MCF 10A (cell line): ENCODE measurements at regions not wholly inside any gene's neighbourhood (a gene's known extent, or its start where the extent isn't known, plus 50 kb on each side); places are given as distances from the start of the nearest gene placed in this dataset.

Experiments
- BruUV-seq: library from RNA; stranded (reverse); fragments of 400-500 nt; replicated peaks from 2 replicates; lab custom pipeline; 2021; lab: Mats Ljungman, UMichigan
- CTCF ChIA-PET: fragments of 300-600 bp; sonication (Branson Sonifier 250); formaldehyde crosslinking; extraction: SDS; loops from one replicate; lab custom pipeline; 2021; ENCODE audit warnings: antibody characterized with exemption, inconsistent platforms; lab: Yijun Ruan, JAX
- POLR2A ChIA-PET: fragments of 300-600, 350-650 bp; sonication (Branson Sonifier 250); formaldehyde crosslinking; extraction: SDS; loops from one replicate; lab custom pipeline; 2020; ENCODE audit warnings: antibody characterized with exemption, inconsistent platforms; lab: Yijun Ruan, JAX
- DNase-seq: peaks from one replicate; pipeline ENCODE4 v3.0.0-alpha.2; 2018; ENCODE audit not compliant: unreplicated experiment
- H3K27ac Mint-ChIP-seq: one replicate; pipeline ENCODE4 v1.8.0; 2022; ENCODE audit warnings: mild to moderate bottlenecking, low read depth, mixed read lengths; ENCODE audit not compliant: unreplicated experiment
- H3K27me3 Mint-ChIP-seq: one replicate; pipeline ENCODE4 v1.8.0; 2022; ENCODE audit warnings: mixed read lengths; ENCODE audit not compliant: insufficient read depth, unreplicated experiment
- H3K36me3 Mint-ChIP-seq: one replicate; pipeline ENCODE4 v1.8.0; 2022; ENCODE audit warnings: mild to moderate bottlenecking, moderate library complexity, mixed read lengths; ENCODE audit not compliant: insufficient read depth, unreplicated experiment
- H3K4me1 Mint-ChIP-seq: one replicate; pipeline ENCODE4 v1.8.0; 2022; ENCODE audit warnings: mixed read lengths; ENCODE audit not compliant: insufficient read depth, unreplicated experiment
- H3K4me3 Mint-ChIP-seq: one replicate; pipeline ENCODE4 v1.8.0; 2022; ENCODE audit warnings: mild to moderate bottlenecking, moderate library complexity, mixed read lengths; ENCODE audit not compliant: unreplicated experiment
- H3K9me3 Mint-ChIP-seq: one replicate; pipeline ENCODE4 v1.8.0; 2022; ENCODE audit warnings: mixed read lengths; ENCODE audit not compliant: unreplicated experiment
- CTCF ChIP-seq: fragments of 200-600 bp; IDR thresholded peaks from one replicate; pipeline ENCODE4 v1.8.0; 2022; ENCODE audit warnings: antibody characterized with exemption, mild to moderate bottlenecking; ENCODE audit not compliant: unreplicated experiment
- intact Hi-C: fragments of 100-400 bp; cut with micrococcal nuclease; formaldehyde crosslinking; loops from 2 replicates; pipeline ENCODE4 v1.14.1; 2022

- Mint-ChIP-seq H3K36me3 (no peaks in the 10 kb centered on the region), H3K27ac (no peak overlapping the region), H3K4me1 (no peaks in the 10 kb centered on the region), H3K27me3 (no peaks in the 10 kb centered on the region), H3K4me3 (no peak overlapping the region), H3K9me3 (peaks cover 29% of the 10 kb centered on the region)
- no peak for TF ChIP-seq CTCF
- POLR2A ChIA-PET = no interaction called here
- intact Hi-C loops = no loop called here
- DNase-seq = no peak
- no TSS peak for BruUV-seq
- CTCF ChIA-PET = no interaction called here
These were observed 344.0 kb upstream of the SYNCRIP start for GRCh38 chr6:85986681-85987080.

GRCh38 chr6:85983032-85983659 is 340.5 kb upstream of the SYNCRIP start:
- Mint-ChIP-seq H3K27me3 (no peaks in the 10 kb centered on the region), H3K4me1 (no peaks in the 10 kb centered on the region), H3K27ac (no peak overlapping the region), H3K36me3 (no peaks in the 10 kb centered on the region), H3K4me3 (no peak overlapping the region), H3K9me3 (peaks cover 26% of the 10 kb centered on the region)
- intact Hi-C loops = no loop called here
- BruUV-seq = no TSS peak
- ChIA-PET CTCF (no interaction called here), POLR2A (no interaction called here)
- no peak for TF ChIP-seq CTCF
- no peak for DNase-seq

- intact Hi-C loops = no loop called here
- H3K4me1 Mint-ChIP-seq = no peaks in the 10 kb centered on the region
- TF ChIP-seq CTCF = no peak
- ChIA-PET POLR2A (no interaction called here), CTCF (no interaction called here)
- H3K27ac Mint-ChIP-seq = no peak overlapping the region
- BruUV-seq = no TSS peak
- H3K36me3 Mint-ChIP-seq = no peaks in the 10 kb centered on the region
- no peak overlapping the region for H3K4me3 Mint-ChIP-seq
- peaks cover 11% of the 10 kb centered on the region for H3K27me3 Mint-ChIP-seq
- H3K9me3 Mint-ChIP-seq = peaks cover 10% of the 10 kb centered on the region
- no peak for DNase-seq
These were observed 335.0 kb upstream of the SYNCRIP start for GRCh38 chr6:85977661-85978060.

- ChIA-PET CTCF (no interaction called here), POLR2A (no interaction called here)
- intact Hi-C loops = no loop called here
- no peak for TF ChIP-seq CTCF
- H3K27ac Mint-ChIP-seq = no peak overlapping the region
- DNase-seq = no peak
- no TSS peak for BruUV-seq
- H3K9me3 Mint-ChIP-seq = peaks cover 10% of the 10 kb centered on the region
- H3K4me3 Mint-ChIP-seq = no peak overlapping the region
- H3K4me1 Mint-ChIP-seq = no peaks in the 10 kb centered on the region
- H3K36me3 Mint-ChIP-seq = no peaks in the 10 kb centered on the region
- peaks cover 11% of the 10 kb centered on the region for H3K27me3 Mint-ChIP-seq
These were observed 333.3 kb upstream of the SYNCRIP start for GRCh38 chr6:85975957-85976356.
